OCI-LY7 (cell line): ENCODE measurements at regions not wholly inside any gene's neighbourhood (a gene's known extent, or its start where the extent isn't known, plus 50 kb on each side); places are given as distances from the start of the nearest gene placed in this dataset.

Source experiments
- BruUV-seq: library from RNA; stranded (reverse); fragments of 400-500 nt; replicated peaks from 2 replicates; lab custom pipeline; 2021; lab: Mats Ljungman, UMichigan
- CTCF ChIA-PET: fragments of 300-600 bp; sonication (Branson Sonifier 250); formaldehyde crosslinking; loops from one replicate; lab custom pipeline; 2022; ENCODE audit warnings: antibody characterized with exemption; ENCODE audit not compliant: unreplicated experiment; lab: Charles Lee
- POLR2A ChIA-PET: fragments of 300-600 bp; sonication (Branson Sonifier 250); formaldehyde crosslinking; loops from one replicate; lab custom pipeline; 2022; ENCODE audit warnings: antibody characterized with exemption; lab: Charles Lee
- DNase-seq: peaks from one replicate; pipeline ENCODE4 v3.0.0-alpha.2; 2015; ENCODE audit warnings: low spot score
- H2AFZ ChIP-seq: fragments of 200-600 bp; sonication (generic), shearing (Covaris generic); 2 replicates; pipeline ENCODE4 v1.6.1; 2014; ENCODE audit warnings: mild to moderate bottlenecking, antibody characterized with exemption, low read length, moderate library complexity
- H3K27ac ChIP-seq: fragments of 200-600 bp; sonication (generic); 2 replicates; pipeline ENCODE4 v1.5.1; 2014; ENCODE audit warnings: mixed run types, low read depth, mild to moderate bottlenecking, moderate library complexity, low read length, inconsistent platforms; ENCODE audit not compliant: poor library complexity, severe bottlenecking
- H3K36me3 ChIP-seq: fragments of 200-600 bp; sonication (generic); 2 replicates; pipeline ENCODE4 v1.6.1; 2014; ENCODE audit warnings: mild to moderate bottlenecking, antibody characterized with exemption, low read length, moderate library complexity, mixed read lengths; ENCODE audit not compliant: insufficient read depth
- H3K4me1 ChIP-seq: fragments of 200-600 bp; sonication (generic); 2 replicates; pipeline ENCODE4 v1.5.1; 2014; ENCODE audit warnings: mild to moderate bottlenecking, low read length; ENCODE audit not compliant: insufficient read depth, poor library complexity, severe bottlenecking
- H3K4me2 ChIP-seq: fragments of 200-600 bp; sonication (generic); 2 replicates; pipeline ENCODE4 v1.6.1; 2014; ENCODE audit warnings: mild to moderate bottlenecking, low read length
- H3K4me3 ChIP-seq: fragments of 200-600 bp; sonication (generic); 2 replicates; pipeline ENCODE4 v1.5.1; 2014; ENCODE audit warnings: mild to moderate bottlenecking, low read depth, low read length; ENCODE audit not compliant: poor library complexity, severe bottlenecking
- H3K79me2 ChIP-seq: fragments of 200-600 bp; sonication (generic); 2 replicates; pipeline ENCODE4 v1.6.1; 2016; ENCODE audit warnings: low read depth, mild to moderate bottlenecking, low read length, moderate library complexity, mixed read lengths; ENCODE audit not compliant: insufficient read depth
- H3K9me2 ChIP-seq: fragments of 200-600 bp; sonication (generic); 2 replicates; pipeline ENCODE4 v1.6.1; 2016; ENCODE audit warnings: mild to moderate bottlenecking, low read length, mixed read lengths; ENCODE audit not compliant: insufficient read depth
- H3K9me3 ChIP-seq: fragments of 200-600 bp; sonication (generic); 2 replicates; pipeline ENCODE4 v1.6.1; 2014; ENCODE audit warnings: mild to moderate bottlenecking, mixed run types, low read length, mixed read lengths
- H4K20me1 ChIP-seq: fragments of 200-600 bp; sonication (generic); 2 replicates; pipeline ENCODE4 v1.6.1; 2014; ENCODE audit warnings: mild to moderate bottlenecking, antibody characterized with exemption, low read length, moderate library complexity, mixed read lengths; ENCODE audit not compliant: insufficient read depth
- EZH2phosphoT487 ChIP-seq: fragments of 200-600 bp; sonication (generic); IDR thresholded peaks from 2 replicates; pipeline ENCODE4 v1.6.1; 2018; ENCODE audit warnings: low read depth, borderline replicate concordance, mild to moderate bottlenecking, mixed run types, antibody characterized with exemption, low read length, moderate library complexity, mixed read lengths
- intact Hi-C: fragments of 100-400 bp; cut with micrococcal nuclease; formaldehyde crosslinking; loops from one replicate; pipeline ENCODE4 v1.10.0; 2022; ENCODE audit not compliant: unreplicated experiment
- TF ChIP-seq, protein P1 (sequence below): fragments of 200-600 bp; sonication (generic); conservative IDR thresholded peaks from 2 replicates; pipeline ENCODE4 v1.5.1; 2014; ENCODE audit warnings: mild to moderate bottlenecking, antibody characterized with exemption, low read length, moderate library complexity, mixed read lengths

GRCh38 chr4:81290813-81291212 is 75.8 kb upstream of the PRKG2 start:
- H3K9me3 ChIP-seq: no peaks in the 10 kb centered on the region

GRCh38 chr4:81287101-81287500 is 72.1 kb upstream of the PRKG2 start:
- POLR2A ChIA-PET: no interaction called here
- no TSS peak for BruUV-seq
- H3K36me3 ChIP-seq: no peaks in the 10 kb centered on the region

More at GRCh38 chr4:81290813-81291212, 75.8 kb upstream of the PRKG2 start:
- DNase-seq: no peak
- no peak overlapping the region for H3K4me2 ChIP-seq
- no peaks in the 10 kb centered on the region for H3K4me1 ChIP-seq
- no peaks in the 10 kb centered on the region for H3K9me2 ChIP-seq
- POLR2A ChIA-PET: interaction anchor here (0.6 kb wide), 1 partner anchor 14 kb away, joined by 3 read pairs; no protein-coding TSS in a partner anchor
- H4K20me1 ChIP-seq: no peaks in the 10 kb centered on the region
- no peak overlapping the region for H3K4me3 ChIP-seq
- intact Hi-C loops: no loop called here
- no peak for TF ChIP-seq EZH2phosphoT487
- TF ChIP-seq, protein P1, sequence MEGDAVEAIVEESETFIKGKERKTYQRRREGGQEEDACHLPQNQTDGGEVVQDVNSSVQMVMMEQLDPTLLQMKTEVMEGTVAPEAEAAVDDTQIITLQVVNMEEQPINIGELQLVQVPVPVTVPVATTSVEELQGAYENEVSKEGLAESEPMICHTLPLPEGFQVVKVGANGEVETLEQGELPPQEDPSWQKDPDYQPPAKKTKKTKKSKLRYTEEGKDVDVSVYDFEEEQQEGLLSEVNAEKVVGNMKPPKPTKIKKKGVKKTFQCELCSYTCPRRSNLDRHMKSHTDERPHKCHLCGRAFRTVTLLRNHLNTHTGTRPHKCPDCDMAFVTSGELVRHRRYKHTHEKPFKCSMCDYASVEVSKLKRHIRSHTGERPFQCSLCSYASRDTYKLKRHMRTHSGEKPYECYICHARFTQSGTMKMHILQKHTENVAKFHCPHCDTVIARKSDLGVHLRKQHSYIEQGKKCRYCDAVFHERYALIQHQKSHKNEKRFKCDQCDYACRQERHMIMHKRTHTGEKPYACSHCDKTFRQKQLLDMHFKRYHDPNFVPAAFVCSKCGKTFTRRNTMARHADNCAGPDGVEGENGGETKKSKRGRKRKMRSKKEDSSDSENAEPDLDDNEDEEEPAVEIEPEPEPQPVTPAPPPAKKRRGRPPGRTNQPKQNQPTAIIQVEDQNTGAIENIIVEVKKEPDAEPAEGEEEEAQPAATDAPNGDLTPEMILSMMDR: no peak
- no peaks in the 10 kb centered on the region for H3K36me3 ChIP-seq
- no TSS peak for BruUV-seq
- CTCF ChIA-PET: no interaction called here
- no peaks in the 10 kb centered on the region for H3K79me2 ChIP-seq
- H3K27ac ChIP-seq: no peak overlapping the region
- no peak overlapping the region for H2AFZ ChIP-seq

GRCh38 chr4:81282131-81282530 is 67.1 kb upstream of the PRKG2 start:
- no TSS peak for BruUV-seq

More at GRCh38 chr4:81287101-81287500, 72.1 kb upstream of the PRKG2 start:
- intact Hi-C loops: no loop called here
- Histone ChIP-seq H3K4me2 (no peak overlapping the region), H4K20me1 (no peaks in the 10 kb centered on the region), H3K4me3 (no peak overlapping the region), H3K9me2 (no peaks in the 10 kb centered on the region), H3K27ac (no peak overlapping the region), H3K4me1 (no peaks in the 10 kb centered on the region), H2AFZ (no peak overlapping the region), H3K79me2 (no peaks in the 10 kb centered on the region), H3K9me3 (no peaks in the 10 kb centered on the region)
- no peak for DNase-seq
- CTCF ChIA-PET: no interaction called here
- TF ChIP-seq, protein P1: no peak
- no peak for TF ChIP-seq EZH2phosphoT487

More at GRCh38 chr4:81282131-81282530, 67.1 kb upstream of the PRKG2 start:
- H3K4me2 ChIP-seq: no peak overlapping the region
- no peaks in the 10 kb centered on the region for H3K4me1 ChIP-seq
- no peak overlapping the region for H3K4me3 ChIP-seq
- H3K9me2 ChIP-seq: no peaks in the 10 kb centered on the region
- TF ChIP-seq, protein P1: no peak
- TF ChIP-seq EZH2phosphoT487: no peak
- POLR2A ChIA-PET: no interaction called here
- no peaks in the 10 kb centered on the region for H3K79me2 ChIP-seq
- H3K9me3 ChIP-seq: no peaks in the 10 kb centered on the region
- H3K27ac ChIP-seq: no peak overlapping the region
- no peaks in the 10 kb centered on the region for H4K20me1 ChIP-seq
- CTCF ChIA-PET: no interaction called here
- intact Hi-C loops: no loop called here
- DNase-seq: no peak
- H3K36me3 ChIP-seq: no peaks in the 10 kb centered on the region
- no peak overlapping the region for H2AFZ ChIP-seq
